GOT3 (cell line): ENCODE measurements at regions not wholly inside any gene's neighbourhood (a gene's known extent, or its start where the extent isn't known, plus 50 kb on each side); places are given as distances from the start of the nearest gene placed in this dataset.
"Not testable (repeated sequence)": the region's sequence is repeated elsewhere in the genome, so short reads cannot be mapped to it uniquely, and the experiment has no call there.

Source experiments
- DNase-seq: peaks from one replicate; lab custom pipeline; 2025; ENCODE audit warnings: mixed read lengths; lab: John Stamatoyannopoulos, UW

DNA sequence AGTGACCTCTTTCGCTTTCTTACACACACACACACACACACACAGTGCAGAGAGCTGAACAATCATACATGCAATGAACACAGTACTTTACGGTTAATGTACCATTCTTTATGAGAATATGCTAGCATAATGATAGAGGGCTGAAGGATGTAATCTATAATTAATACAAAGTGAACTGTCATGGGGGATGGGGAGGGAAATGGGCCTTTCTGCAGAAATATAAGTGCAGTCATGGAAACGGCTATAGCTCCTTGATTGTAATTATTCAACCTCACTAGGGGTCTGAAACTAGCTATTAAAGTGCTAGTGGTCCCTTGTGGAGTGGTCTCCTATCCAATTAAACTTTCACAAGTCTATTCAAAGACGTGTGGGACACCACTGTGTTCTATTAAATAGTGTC lies 443.2 kb upstream of the FOXG1 start:
- DNase-seq: no peak

DNA sequence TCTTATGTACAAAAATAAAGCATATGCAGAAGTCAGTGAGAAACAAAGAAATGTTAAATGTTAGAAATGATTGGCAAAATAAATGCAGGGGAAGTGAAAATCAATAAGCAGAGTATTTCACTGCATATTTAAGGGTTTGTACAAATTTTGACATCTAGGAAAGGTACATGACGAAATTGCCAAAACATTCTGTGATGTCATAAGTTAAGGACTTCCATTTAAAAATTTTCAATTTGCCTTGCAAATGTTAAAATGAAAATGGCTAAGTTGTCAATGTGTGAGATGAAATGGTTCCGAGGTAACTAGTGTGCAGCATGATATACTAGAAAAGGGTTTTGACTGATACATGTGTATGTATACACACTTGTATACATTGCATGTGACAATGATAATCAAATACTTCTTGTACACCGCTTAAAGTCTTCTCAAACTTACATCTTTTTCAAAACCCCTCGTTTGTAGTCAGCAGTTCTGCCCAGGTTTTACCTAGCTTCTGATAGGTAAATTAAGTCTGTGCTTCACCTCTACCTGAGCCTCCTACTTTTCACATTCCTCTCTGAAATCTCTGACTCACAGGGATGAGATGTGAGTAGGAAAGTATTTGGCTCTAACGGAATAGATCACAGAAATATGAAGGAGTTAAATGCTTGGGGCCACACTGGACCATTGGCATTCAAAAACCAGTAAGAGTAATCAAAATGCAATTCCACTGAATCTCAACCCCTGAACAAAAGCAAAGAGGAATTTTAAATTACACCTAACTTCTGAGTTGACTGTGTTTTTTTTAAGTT lies 442.4 kb upstream of the FOXG1 start:
- DNase-seq: no peak

DNA sequence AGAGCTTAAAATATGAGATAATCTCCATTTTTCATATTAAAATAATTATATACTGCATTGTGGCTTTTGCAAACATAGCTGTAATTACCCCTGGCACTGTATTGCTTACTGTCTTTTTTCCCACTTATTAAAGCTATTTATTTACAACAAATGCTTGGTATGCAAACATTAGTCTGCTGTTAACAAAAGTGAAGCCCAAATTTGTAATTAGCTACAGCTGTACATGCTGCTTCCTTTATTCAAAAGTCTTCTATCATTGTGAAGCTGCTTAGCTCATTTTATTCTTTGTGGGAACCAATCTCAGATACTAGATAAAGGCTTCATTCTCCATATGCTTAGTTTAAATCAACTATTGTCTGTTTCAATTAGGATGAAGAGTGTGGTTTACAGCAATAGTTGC lies 425.8 kb upstream of the FOXG1 start:
- no peak for DNase-seq

DNA sequence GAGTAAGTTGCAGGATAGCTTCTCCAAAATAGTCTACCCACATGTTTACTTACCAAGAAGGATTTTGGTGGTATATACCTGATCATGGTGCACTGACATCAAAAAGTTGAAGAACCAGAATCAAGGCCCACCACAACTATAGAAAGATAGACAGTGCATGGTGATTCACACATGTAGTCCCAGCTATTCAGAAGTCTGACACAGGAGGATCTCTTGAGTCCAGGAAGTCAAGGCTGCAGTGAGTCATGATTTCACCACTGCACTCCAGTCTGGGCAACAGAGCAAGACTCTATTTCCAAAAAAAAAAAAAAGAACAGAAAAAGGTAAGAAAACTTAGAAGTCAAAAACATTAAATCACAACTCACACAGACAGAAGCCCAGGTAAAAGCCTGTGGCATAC lies 422.2 kb upstream of the FOXG1 start:
- no peak for DNase-seq

DNA sequence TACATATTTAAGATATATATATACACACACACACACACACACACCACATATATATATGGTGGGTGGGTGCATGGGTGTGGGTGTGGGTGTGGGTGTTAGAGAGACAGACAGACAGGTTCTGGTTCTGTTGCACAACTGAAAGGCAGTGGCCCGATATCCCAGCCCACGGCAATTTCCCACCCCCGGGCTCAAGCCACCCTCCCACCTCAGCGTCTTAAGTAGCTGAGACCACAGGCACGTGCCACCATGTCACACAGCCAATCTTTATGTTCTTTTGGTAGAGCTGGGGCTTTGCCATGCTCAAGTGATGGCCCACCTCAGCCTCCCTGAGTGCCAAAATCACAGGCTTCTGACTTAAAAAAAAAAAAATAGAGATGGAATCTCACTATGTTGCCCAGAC lies 417.8 kb upstream of the FOXG1 start:
- DNase-seq: no peak

DNA sequence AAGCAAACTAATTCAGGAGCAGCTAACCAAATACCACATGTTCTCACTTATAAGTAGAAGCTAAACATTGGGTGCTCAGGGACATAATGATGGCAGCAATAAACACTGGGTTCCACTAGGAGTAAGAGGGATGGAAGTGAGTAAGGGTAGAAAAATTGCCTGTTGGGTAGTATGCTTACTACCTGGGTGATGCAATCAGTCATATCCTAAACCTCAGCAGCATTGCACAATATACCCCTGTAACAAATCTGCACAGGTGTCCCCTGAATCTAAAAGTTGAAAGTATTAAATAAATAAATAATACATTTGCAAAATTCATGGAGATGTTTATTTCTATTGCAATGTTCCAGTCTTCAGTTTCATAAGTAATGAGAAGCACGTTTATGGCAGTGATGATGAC lies 409.8 kb upstream of the FOXG1 start:
- DNase-seq: no peak

DNA sequence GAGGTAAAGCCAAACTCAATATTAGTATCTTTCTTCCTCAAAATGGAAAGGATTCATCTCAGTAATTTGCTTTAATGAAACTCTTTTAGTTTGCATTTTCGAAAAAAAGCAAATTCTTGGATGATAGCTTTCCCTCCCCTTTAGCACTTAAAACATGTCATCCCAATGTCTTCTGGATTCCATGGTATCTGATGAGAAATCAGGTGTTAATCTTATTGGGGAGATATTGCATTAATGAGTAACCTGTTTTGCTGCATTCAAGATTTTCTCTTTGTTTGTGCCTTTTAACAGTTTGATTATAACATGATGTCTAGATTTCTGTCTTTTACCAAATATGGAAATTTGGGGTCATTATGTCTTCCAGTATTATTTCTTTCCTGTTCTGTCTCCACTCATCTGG lies 405.1 kb upstream of the FOXG1 start:
- DNase-seq: no peak

DNA sequence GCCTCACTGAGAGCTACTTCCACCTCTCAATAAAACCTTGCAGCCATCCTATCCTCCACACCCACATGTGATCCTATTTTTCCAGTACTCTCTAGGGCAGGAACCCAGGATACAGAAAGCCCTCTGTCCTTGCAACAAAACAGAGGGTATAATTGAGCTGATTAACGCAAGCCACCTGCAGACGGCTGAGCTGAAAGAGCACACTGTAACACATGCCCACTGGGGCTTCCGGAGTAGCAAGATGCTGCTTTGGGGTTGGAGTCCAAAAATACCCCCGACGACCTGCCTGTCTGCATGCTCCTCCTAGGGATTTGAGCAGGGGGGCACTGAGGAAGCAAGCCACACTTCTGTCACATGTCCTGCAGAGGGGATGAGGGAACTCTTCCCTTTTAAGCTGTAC lies 401.1 kb upstream of the FOXG1 start:
- DNase-seq: no peak

DNA sequence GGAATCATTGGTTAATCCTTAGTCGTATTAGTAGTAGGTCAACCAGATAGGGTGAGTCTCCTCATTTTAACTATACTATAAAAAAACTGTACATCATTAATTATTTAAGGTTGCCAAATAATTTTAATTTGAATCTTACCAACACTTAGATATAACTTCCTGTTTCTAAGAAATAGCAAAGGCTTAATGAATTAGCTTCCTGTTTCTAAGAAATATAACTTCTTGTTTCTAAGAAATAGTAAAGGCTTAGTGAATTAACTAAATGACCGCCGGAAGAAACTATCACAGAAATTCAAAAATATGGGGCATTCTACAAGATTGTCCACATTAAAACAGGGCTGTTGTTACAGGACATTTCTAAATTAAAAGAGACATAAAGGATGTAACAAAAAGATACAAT lies 392.9 kb upstream of the FOXG1 start:
- DNase-seq: no peak

DNA sequence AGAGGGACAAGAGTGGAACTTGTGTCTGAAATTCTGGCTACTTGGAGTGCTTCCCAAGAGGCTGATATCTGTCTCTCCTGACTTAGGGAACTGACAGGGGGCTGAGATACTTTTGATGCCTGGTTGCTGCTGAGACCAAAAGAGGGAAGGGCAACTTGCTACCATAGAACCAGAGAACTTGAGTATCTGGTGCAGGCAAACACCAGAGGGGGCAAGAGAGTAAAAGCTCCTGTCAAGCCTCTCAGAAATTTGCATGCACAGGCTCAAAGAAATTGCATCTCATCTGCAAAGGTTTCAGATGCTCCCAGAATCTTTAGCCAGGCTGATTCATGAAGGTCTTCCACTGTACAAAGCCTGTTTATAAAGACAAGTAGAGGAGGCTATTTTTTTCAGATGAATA lies 391.3 kb upstream of the FOXG1 start:
- no peak for DNase-seq

DNA sequence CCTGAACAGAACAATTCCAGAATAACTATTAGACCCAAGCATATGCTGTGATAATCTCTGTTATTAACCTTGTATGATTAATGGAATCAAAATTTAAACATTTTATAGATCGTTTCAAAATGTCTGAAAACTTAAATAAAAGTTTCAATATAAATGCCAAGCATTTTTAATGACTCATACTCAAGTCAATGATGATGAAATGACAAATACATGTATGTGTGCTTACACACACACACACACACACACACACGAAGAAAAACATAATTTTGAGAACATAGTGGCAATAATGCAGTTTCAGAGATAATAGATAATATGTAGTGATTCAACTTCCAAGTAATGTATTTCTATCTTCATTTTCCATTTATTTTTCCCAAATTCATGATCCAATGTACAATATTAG lies 384.9 kb upstream of the FOXG1 start:
- no peak for DNase-seq

DNA sequence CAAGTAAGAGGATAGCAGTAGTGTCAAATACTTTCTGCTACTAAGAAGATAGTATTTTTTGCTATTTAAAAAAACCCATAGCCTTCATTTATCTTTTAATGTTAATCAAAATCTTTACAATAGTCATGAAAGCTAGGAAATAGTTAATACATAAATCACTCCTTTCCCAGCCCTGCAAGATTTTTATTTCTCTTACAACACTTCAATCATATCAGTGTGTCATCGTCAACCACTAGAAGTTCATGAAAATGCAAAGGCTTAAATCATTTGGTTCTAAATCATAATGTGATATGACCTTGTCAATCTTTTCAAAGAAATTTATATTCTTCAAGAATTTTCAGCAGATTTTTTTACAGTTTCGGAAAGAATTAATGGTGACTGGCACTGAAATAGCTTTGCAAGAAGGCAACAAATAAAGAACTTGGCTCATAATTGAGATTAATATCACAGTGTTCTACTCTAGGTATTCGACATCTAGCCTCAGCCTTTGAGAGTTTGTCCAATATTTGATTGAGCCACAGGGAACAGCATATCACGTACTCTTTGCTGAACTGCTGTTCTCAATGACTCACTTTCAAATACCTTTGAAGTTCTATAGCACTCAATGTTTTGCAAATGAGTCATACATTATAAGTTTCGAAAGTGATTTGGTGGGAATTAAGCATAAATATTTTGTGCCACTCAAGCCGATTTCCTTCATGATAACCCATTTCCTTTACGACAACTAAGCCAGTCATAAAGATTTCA lies 384.0 kb upstream of the FOXG1 start:
- no peak for DNase-seq

DNA sequence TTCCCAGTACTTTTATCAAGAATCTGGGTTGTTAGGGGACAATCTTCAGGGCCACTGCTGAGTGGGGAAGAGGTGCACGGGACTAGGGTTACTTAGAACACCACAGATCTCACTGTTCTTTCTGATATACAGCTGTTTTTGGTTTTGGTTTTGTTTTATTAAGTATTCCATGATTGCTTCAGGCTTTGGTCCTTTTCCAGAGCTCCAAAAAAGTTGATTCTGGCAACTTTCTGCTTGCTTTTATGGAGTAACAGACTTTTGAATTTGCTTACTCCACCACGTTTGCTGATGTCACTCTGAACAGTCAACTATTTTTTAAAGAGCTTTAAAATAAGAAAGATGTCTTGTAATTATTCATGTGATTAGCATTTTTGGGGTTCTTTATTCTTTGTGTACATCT lies 368.1 kb upstream of the FOXG1 start:
- DNase-seq: no peak

DNA sequence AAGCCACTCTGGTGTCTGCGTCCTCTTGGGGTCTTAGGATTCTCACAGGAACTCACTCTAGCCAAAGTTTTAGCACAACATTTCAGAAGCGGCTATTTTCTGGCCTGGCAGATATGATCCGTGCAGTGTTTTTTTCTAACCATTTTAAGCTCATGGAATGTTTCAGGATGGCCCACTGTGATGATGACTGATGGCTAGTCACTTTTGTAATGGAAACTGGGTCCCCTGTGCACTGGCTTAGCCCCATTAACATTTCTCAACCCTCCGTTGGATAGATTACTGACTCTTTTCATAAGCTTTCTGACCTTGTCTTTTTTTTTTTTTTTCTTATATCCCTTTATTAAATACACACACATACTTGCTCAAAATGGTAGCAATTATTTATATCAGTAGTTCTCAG lies 364.9 kb upstream of the FOXG1 start:
- DNase-seq: not testable (repeated sequence)

DNA sequence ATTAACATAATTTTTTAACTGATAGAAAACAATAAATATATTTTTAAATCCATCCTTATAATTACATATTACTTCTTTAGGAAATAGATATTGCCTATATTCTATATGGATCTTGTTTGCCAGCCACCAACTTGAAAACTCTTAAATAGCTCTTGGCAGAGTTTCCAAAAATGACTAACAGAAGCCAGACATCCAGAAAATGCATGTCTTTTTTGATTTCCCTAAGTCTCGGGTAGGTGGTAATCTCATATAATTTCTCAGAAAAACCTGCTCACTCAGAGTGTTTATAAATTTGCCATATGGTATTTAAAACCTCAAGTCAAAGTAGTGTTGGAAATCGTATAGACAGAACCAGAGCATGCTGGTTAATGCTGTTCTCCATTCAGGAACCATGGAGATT lies 360.4 kb upstream of the FOXG1 start:
- DNase-seq: no peak

DNA sequence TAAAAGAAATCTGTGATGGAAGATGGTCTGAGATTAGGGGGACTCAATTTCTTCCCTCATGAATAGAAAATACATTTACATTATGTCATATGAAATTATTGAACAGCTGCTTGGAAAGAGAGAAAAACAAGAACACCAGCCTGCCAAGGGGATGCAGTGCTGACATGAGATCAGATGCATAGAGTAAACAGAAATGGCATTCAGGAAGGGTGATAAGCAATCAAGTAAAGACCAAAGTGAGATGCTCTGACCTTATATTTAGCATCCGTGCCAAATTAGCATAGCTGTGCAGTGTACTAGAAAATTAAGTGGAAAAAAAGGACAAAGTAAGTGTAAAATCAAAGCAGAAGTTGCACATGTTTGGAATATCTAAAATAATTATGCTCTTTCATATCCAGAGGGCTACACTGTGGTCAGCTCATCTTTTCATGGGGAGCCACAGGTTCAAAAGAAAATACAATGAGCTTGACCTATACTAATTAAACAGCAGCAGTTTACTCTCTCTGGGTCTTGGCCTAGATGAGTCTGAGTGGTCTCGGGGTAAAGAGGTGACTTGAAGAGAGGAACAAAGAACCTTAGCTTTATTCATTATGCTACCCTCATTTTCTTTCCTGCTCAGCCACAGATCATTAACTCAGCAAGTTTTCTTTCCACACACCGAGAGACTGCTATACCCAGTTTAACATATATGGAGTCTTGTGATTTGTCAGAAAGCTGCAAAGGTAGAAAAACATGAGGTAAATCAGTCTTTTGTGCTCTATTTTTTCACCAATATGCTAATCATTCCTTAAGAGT lies 359.4 kb upstream of the FOXG1 start:
- no peak for DNase-seq

DNA sequence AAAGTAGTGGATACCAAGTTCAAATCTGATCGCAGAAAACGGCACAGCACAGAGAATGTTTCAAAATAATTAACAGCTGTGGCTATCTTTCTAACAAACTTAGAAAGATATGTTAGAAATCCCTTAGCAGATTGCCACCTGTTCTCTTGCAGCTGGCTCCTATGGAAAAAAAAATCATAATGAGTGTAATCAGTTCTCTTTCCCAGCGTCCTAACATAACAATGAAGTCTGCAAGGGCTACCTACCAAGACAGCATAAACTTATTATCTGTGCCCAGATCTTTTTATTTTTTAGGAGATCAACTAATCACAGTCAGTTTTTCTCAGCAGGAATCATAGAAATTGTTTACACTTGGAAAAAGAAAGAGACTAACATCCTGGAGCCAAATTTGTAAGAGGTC lies 358.6 kb upstream of the FOXG1 start:
- DNase-seq: no peak

DNA sequence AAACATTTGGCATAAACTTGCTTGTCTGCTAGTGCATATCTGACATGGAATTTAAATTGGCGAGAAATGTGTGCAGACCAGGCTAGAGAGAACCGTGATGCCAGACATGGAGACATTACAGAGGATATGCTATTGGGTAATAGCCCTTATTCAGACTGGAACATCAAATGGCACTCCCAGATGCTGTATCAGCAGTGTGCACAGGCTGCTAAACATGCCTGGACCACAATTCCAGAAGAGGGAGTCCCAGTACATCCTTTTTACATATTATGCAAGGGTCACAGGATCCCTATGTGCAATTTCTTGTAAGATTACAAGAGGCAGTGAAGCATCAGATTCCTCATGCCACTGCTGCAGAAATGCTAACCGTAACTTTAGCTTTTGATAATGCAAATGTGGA lies 354.5 kb upstream of the FOXG1 start:
- DNase-seq: no peak

DNA sequence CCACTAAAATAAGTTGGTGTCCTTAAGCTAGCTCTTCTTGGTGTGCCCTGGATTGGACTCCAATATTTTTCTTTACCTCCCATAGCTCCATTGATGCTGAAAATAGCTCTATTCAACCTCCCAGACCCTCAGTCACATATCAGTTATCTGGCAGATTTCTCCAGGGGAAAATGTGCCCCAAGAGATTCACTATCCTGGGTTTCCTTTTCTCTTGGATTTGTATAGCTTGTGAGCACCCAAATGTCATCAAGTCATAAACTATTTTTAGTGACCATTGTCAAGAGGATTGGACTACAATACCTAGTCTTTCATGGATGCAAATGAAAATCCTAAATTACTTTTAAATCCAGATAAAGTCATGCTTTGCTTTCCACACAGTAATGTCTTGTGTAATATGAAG lies 339.6 kb upstream of the FOXG1 start:
- DNase-seq: no peak

DNA sequence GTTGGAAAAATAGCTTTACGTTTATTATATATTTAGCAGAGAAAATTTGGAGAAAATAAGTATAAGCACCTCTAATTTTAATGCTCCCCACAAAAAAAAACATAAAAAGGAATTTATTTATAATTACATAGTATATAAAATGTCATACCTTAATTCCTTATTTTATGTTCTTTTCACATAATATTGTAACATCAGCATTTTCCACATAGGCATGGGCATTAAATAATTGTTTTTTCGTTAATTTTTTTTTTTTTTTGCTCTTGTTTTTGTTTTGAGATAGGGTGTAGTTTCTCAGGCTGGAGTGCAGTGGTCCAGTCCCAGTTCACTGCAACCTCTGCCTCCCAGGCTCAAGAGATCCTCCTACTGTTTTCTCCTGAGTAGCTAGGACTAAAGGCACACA lies 329.8 kb upstream of the FOXG1 start:
- DNase-seq: no peak

DNA sequence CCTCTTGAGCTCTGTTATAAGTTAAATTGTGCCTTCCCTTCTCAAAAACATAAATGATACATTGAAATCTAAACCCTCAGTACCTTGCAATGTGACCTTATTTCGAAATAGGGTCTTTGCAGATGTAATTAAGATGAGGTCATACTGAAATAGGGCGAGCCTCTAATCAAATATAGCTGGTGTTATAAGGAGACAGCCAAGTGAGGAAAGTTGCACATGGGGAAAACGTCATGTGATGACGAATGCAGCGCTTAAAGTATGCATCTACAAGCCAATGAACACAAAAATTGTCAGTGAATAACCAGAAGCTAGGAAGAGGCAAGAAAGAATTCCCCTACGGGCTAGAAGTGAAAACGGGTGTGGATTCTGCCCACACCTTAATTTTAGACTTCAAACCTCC lies 305.2 kb upstream of the FOXG1 start:
- DNase-seq: no peak

DNA sequence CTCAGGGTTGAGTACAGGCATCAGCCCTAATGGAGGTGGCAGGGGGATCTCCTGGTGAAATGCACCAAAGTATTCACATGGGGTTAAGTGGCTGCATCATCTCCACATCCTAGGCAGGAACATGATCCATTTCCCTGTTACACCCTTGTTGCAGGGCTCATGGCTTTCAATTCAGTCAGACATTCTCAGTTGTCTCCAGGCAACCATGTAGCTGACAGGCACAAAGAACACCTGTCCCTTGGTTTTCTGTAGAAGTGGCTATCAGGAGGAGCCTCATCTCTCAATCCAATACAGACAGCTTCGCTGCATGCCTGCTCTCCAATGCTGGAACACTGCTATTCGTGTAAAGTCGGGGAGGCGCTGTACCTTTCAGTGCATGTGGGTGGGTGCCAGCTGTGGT lies 299.0 kb upstream of the FOXG1 start:
- DNase-seq: no peak
